Erythroblast (primary cell): ENCODE measurements at regions not wholly inside any gene's neighbourhood (a gene's known extent, or its start where the extent isn't known, plus 50 kb on each side); places are given as distances from the start of the nearest gene placed in this dataset.

Source experiments
- GATA1 ChIP-seq: IDR thresholded peaks from 2 replicates; pipeline ENCODE4 v1.6.1; 2011; ENCODE audit warnings: low read depth, mild to moderate bottlenecking, control low read depth, low read length, moderate library complexity
- POLR2A ChIP-seq: IDR thresholded peaks from 2 replicates; pipeline ENCODE4 v1.6.1; 2011; ENCODE audit warnings: mild to moderate bottlenecking, low read length

DNA sequence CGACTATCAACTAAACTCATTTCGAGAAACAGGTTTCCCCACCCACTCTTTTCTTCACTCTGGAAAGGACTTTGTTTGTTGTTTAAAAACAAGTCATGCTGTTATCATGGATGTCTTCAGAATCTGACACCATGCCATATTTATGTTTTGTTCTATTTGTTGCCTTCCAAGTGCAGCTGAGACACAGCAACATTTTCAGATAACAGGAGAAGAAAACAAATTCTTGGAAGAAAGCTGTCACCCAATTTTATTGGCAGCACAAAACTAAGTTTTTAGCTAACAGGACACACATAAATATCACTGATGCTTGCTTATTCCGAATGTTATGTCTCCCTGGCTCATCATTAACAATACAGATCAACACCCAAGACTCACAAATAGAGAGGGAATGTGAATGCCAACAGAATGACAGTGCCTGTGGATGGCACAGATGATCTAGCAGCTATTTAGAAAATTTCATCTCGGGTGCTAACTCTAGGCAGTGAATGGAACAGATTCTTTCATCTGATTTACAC, 147.9 kb downstream of the RPS29 start:
- TF ChIP-seq POLR2A: no peak
- no peak for TF ChIP-seq GATA1
